ENCODE measurements at regions not wholly inside any gene's neighbourhood (a gene's known extent, or its start where the extent isn't known, plus 50 kb on each side); places are given as distances from the start of the nearest gene placed in this dataset.

GRCh38 chr10:4687397-4687796 is 138.6 kb upstream of the AKR1E2 start:
- no peaks in the 10 kb centered on the region for H3K9me3 Mint-ChIP-seq
- Histone ChIP-seq H3K9ac (ENCODE audit: extremely low read depth, insufficient read length, low read length) (no peak overlapping the region), H4K5ac (ENCODE audit: insufficient read length, low read depth, low read length) (no peak overlapping the region), H3K23ac (ENCODE audit: insufficient read length, low read depth, low read length) (no peak overlapping the region), H3T11ph (ENCODE audit: low read length) (no peak overlapping the region), H3K23me2 (ENCODE audit: insufficient read length, low read depth, low read length, poor library complexity, severe bottlenecking) (no peaks in the 10 kb centered on the region), H2BK120ac (ENCODE audit: low read depth, low read length, poor library complexity, severe bottlenecking) (no peak overlapping the region), H3K27me3 (ENCODE audit: insufficient read depth, low read length) (no peaks in the 10 kb centered on the region), H2AFZ (ENCODE audit: low read length) (no peak overlapping the region), H2BK5ac (ENCODE audit: insufficient read length, low read length) (no peak overlapping the region), H4K20me1 (ENCODE audit: control insufficient read depth, insufficient read depth, insufficient read length) (no peaks in the 10 kb centered on the region), H3K4ac (ENCODE audit: low read depth, low read length) (no peak overlapping the region), H2BK20ac (ENCODE audit: low read depth, low read length, poor library complexity, severe bottlenecking) (no peak overlapping the region), H3K79me1 (ENCODE audit: insufficient read depth, low read depth, low read length, poor library complexity, severe bottlenecking) (no peaks in the 10 kb centered on the region), H4K8ac (replicated peaks; ENCODE audit: insufficient read length, low read depth, low read length) (no peak overlapping the region), H2AK5ac (ENCODE audit: insufficient read length, low read length) (no peak overlapping the region), H3K4me1 (ENCODE audit: insufficient read depth, low read length) (no peaks in the 10 kb centered on the region), H2BK12ac (ENCODE audit: insufficient read length, low read depth, low read length) (no peak overlapping the region), H4K91ac (ENCODE audit: insufficient read length, low read depth, low read length) (no peak overlapping the region), H3K79me2 (ENCODE audit: insufficient read depth, low read length) (no peaks in the 10 kb centered on the region), H2BK15ac (ENCODE audit: low read depth, low read length) (no peak overlapping the region), H3K56ac (ENCODE audit: insufficient read length, low read depth, low read length) (no peak overlapping the region), H3K14ac (ENCODE audit: insufficient read depth, low read length) (no peak overlapping the region), H3K18ac (ENCODE audit: insufficient read length, low read depth, low read length) (no peak overlapping the region), H3K27ac (ENCODE audit: insufficient read length, low read depth, low read length) (no peak overlapping the region), H3K4me2 (ENCODE audit: insufficient read depth, insufficient read length, low read length) (no peak overlapping the region), H3K9me3 (ENCODE audit: control insufficient read depth, low read depth, low read length) (no peaks in the 10 kb centered on the region)
- H3K4me1 Mint-ChIP-seq = peaks cover 0 to 3% of the 10 kb centered on the region in 2 experiments; a peak in 3 of 4 replicates
- H3K36me3 Mint-ChIP-seq (ENCODE audit: insufficient read depth in 1 of 3, low read depth in 3 of 3) = no peaks in the 10 kb centered on the region
- H3K27ac Mint-ChIP-seq = no peak overlapping the region
- TF ChIP-seq, protein P1, sequence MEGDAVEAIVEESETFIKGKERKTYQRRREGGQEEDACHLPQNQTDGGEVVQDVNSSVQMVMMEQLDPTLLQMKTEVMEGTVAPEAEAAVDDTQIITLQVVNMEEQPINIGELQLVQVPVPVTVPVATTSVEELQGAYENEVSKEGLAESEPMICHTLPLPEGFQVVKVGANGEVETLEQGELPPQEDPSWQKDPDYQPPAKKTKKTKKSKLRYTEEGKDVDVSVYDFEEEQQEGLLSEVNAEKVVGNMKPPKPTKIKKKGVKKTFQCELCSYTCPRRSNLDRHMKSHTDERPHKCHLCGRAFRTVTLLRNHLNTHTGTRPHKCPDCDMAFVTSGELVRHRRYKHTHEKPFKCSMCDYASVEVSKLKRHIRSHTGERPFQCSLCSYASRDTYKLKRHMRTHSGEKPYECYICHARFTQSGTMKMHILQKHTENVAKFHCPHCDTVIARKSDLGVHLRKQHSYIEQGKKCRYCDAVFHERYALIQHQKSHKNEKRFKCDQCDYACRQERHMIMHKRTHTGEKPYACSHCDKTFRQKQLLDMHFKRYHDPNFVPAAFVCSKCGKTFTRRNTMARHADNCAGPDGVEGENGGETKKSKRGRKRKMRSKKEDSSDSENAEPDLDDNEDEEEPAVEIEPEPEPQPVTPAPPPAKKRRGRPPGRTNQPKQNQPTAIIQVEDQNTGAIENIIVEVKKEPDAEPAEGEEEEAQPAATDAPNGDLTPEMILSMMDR (conservative IDR thresholded peaks at IDR 0.05) = no peak
- no peak overlapping the region for H3K4me3 Mint-ChIP-seq
- no CpG with 5 or more reads among the region's 3 CpGs for WGBS (ENCODE audit: extremely low coverage, insufficient read length, low lambda C conversion rate)
- DNase-seq = no peak
- no peaks in the 10 kb centered on the region for H3K27me3 Mint-ChIP-seq (ENCODE audit: low read depth)
